ENCODE measurements at regions not wholly inside any gene's neighbourhood (a gene's known extent, or its start where the extent isn't known, plus 50 kb on each side); places are given as distances from the start of the nearest gene placed in this dataset.

DNA sequence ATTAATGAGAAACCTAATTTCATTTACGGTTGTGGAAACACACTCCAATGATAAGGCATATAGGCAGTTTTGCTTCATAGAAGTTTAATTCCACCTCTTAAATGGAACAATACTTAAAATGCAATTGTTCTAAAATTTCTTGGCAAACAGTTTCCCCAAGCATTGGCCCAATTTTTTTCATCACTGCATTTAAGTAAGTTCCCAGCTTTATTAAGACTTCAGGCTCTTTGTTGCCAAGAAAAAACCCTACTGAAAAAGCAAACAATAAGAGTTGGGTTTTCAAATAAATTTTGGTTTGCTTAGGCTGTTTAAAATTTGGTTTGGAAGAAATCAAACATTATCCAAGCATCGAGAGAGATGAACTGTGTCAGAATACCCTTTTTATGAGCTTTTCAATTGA is 690.9 kb upstream of the NRSN1 start:
- Histone ChIP-seq H3K36me3 (ENCODE audit: control insufficient read depth in 2 of 2, extremely low read depth in 1 of 2, insufficient read depth in 2 of 2, low read length in 2 of 2) (no peaks in the 10 kb centered on the region), H3K9me1 (replicated peaks; ENCODE audit: control insufficient read depth, extremely low read depth, insufficient read depth, low read length) (no peaks in the 10 kb centered on the region), H2AFZ (ENCODE audit: low read depth, low read length) (no peak overlapping the region), H3K9me3 (replicated peaks; ENCODE audit: control insufficient read depth, insufficient read depth, low read length) (no peaks in the 10 kb centered on the region), H3K27ac (ENCODE audit: insufficient read depth, low read depth, low read length) (no peak overlapping the region), H3K9ac (replicated peaks; ENCODE audit: extremely low read depth, insufficient read depth, low read length) (no peak overlapping the region), H3K4me1 (ENCODE audit: control insufficient read depth, extremely low read depth, insufficient read depth, low read length) (no peaks in the 10 kb centered on the region), H3K4me2 (ENCODE audit: insufficient read depth, low read length) (no peak overlapping the region), H3K79me2 (ENCODE audit: control insufficient read depth, insufficient read depth, low read length) (no peaks in the 10 kb centered on the region), H3K27me3 (ENCODE audit: control insufficient read depth in 2 of 2, insufficient read depth in 2 of 2, low read length in 2 of 2) (no peaks in the 10 kb centered on the region), H3K4me3 (replicated peaks in 1 of 3; ENCODE audit: insufficient read depth in 1 of 3, low read depth in 1 of 3, low read length in 3 of 3) (no peak overlapping the region), H4K20me1 (replicated peaks; ENCODE audit: control insufficient read depth, extremely low read depth, insufficient read depth, low read length) (no peaks in the 10 kb centered on the region)
- BruUV-seq (replicated peaks): no TSS peak
- TF ChIP-seq MYC (IDR thresholded peaks at IDR 0.05; ENCODE audit: low read depth, low read length): no peak
- no peak for TF ChIP-seq EZH2 (IDR thresholded peaks at IDR 0.05; ENCODE audit: borderline replicate concordance, low read depth, low read length, severe bottlenecking)
- no peak for TF ChIP-seq CTCF (IDR thresholded peaks at IDR 0.05; ENCODE audit: extremely low read depth in 1 of 2, insufficient read depth in 1 of 2, low read depth in 1 of 2, low read length in 2 of 2)
- TF ChIP-seq FOS (IDR thresholded peaks at IDR 0.05; ENCODE audit: borderline replicate concordance, insufficient read depth, low read length): no peak
- TF ChIP-seq, protein P1, sequence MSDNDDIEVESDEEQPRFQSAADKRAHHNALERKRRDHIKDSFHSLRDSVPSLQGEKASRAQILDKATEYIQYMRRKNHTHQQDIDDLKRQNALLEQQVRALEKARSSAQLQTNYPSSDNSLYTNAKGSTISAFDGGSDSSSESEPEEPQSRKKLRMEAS (IDR thresholded peaks at IDR 0.05; ENCODE audit: insufficient read depth, insufficient read length): no peak
- no peak for TF ChIP-seq POLR2AphosphoS5 (IDR thresholded peaks at IDR 0.05; ENCODE audit: insufficient read depth, low read depth, low read length)
- no peak for TF ChIP-seq GATA2 (IDR thresholded peaks at IDR 0.05; ENCODE audit: insufficient read depth, insufficient read length, low read depth, low read length)
- TF ChIP-seq JUN (IDR thresholded peaks at IDR 0.05; ENCODE audit: borderline replicate concordance, insufficient read depth, insufficient read length, low read depth): no peak
- TF ChIP-seq POLR2A (IDR thresholded peaks at IDR 0.05; ENCODE audit: low read depth, low read length): no peak
- CTCF ChIA-PET: no interaction called here
- POLR2A ChIA-PET: no interaction called here
- FAIRE-seq (no peak), DNase-seq (ENCODE audit: low read depth, low spot score) (no peak)
- intact Hi-C loops (cut with micrococcal nuclease): no loop called here
- dilution Hi-C loops (cut with MboI; ENCODE audit: extremely low pct_ligation_motif_present, low sequenced_read_pairs): no loop called here
